HepG2 (cell line): ENCODE measurements at regions not wholly inside any gene's neighbourhood (a gene's known extent, or its start where the extent isn't known, plus 50 kb on each side); places are given as distances from the start of the nearest gene placed in this dataset.

Source experiments
- ATAC-seq: fragments of 200-7000 bp; cut with Tn5 transposase; 3 replicates; pipeline ENCODE4 v1.9.1; 2020; ENCODE audit warnings: mild to moderate bottlenecking, moderate library complexity
- BruUV-seq: library from RNA; stranded (reverse); fragments of 400-500 nt; replicated peaks from 2 replicates; lab custom pipeline; 2021; lab: Mats Ljungman, UMichigan
- CTCF ChIA-PET: fragments of 300-600 bp; formaldehyde crosslinking; extraction: SDS; loops from one replicate; lab custom pipeline; 2021; ENCODE audit warnings: low total read pairs, inconsistent platforms, low intra/inter-chr PET ratio; lab: Yijun Ruan, JAX
- POLR2A ChIA-PET: fragments of 350-600 bp; sonication (Branson Sonifier 250); formaldehyde crosslinking; loops from one replicate; lab custom pipeline; 2020; ENCODE audit warnings: antibody characterized with exemption, inconsistent platforms; lab: Yijun Ruan, JAX
- DNase-seq: peaks from one replicate; pipeline ENCODE4 v3.0.0-alpha.2; 2015; ENCODE audit warnings: low spot score
- FAIRE-seq: peaks from 3 replicates; lab custom pipeline; 2011; peaks lifted over from hg19 to GRCh38; lab: Jason Lieb, UNC
- H2AFZ ChIP-seq: one replicate; pipeline ENCODE4 v1.6.1; 2011; ENCODE audit warnings: low read length, inconsistent platforms
- H3K27ac ChIP-seq: fragments of 300-600 bp; 3 replicates; pipeline ENCODE4 v1.8.0; 2011; ENCODE audit warnings: mixed run types, mild to moderate bottlenecking, mixed read lengths, low read length, inconsistent platforms; ENCODE audit not compliant: insufficient read depth; ENCODE audit errors: extremely low read length
- H3K27me3 ChIP-seq, 2 experiments: fragments of 200-600 bp in 1 of 2; 2 replicates in 1 of 2; 3 replicates in 1 of 2; pipeline versions ENCODE4 v1.6.0 to v1.8.0; 2011; ENCODE audit warnings: low read length in 2 of 2, mild to moderate bottlenecking in 2 of 2, moderate library complexity in 2 of 2, inconsistent platforms in 1 of 2; ENCODE audit not compliant: insufficient read depth in 2 of 2, control insufficient read depth in 1 of 2
- H3K36me3 ChIP-seq, 2 experiments: fragments of 200-600 bp in 1 of 2; replicated peaks in 1 of 2; 2 replicates in 1 of 2; 3 replicates in 1 of 2; pipeline versions ENCODE4 v1.5.1 to v1.8.0; 2011; ENCODE audit warnings: low read length in 2 of 2, inconsistent platforms in 1 of 2; ENCODE audit not compliant: insufficient read depth in 2 of 2, control insufficient read depth in 1 of 2
- H3K4me1 ChIP-seq: 2 replicates; pipeline ENCODE4 v1.5.1; 2012; ENCODE audit warnings: low read length, inconsistent platforms; ENCODE audit not compliant: insufficient read depth
- H3K4me2 ChIP-seq: 2 replicates; pipeline ENCODE4 v1.6.0; 2011; ENCODE audit warnings: low read depth, low read length, inconsistent platforms
- H3K4me3 ChIP-seq, 3 experiments: fragments of 200-600 bp in 1 of 3; sonication (generic), shearing (Covaris generic) in 1 of 3; replicated peaks in 1 of 3; 2 replicates each; pipeline ENCODE4 v1.5.1; 2011 to 2016; ENCODE audit warnings: low read length in 3 of 3, inconsistent platforms in 2 of 3, low read depth in 2 of 3, mild to moderate bottlenecking in 2 of 3, control low read depth in 1 of 3, mixed read lengths in 1 of 3; ENCODE audit not compliant: insufficient read depth in 1 of 3
- H3K79me2 ChIP-seq: one replicate; pipeline ENCODE4 v1.6.1; 2011; ENCODE audit warnings: low read length, inconsistent platforms; ENCODE audit not compliant: insufficient read depth
- H3K9ac ChIP-seq: 2 replicates; pipeline ENCODE4 v1.6.0; 2011; ENCODE audit warnings: mild to moderate bottlenecking, low read depth, low read length, inconsistent platforms; ENCODE audit not compliant: insufficient read depth
- H3K9me3 ChIP-seq: 2 replicates; pipeline ENCODE4 v1.5.1; 2012; ENCODE audit warnings: mild to moderate bottlenecking, low read length
- H4K20me1 ChIP-seq: 2 replicates; pipeline ENCODE4 v1.6.0; 2011; ENCODE audit warnings: inconsistent platforms, mild to moderate bottlenecking, low read length, moderate library complexity; ENCODE audit not compliant: insufficient read depth
- CBX1 ChIP-seq: IDR thresholded peaks from one replicate; pipeline ENCODE4 v1.6.1; 2016; ENCODE audit warnings: antibody characterized with exemption, low read depth
- CENPT ChIP-seq: sonication (generic); formaldehyde crosslinking; IDR thresholded peaks from 2 replicates; pipeline ENCODE4 v1.8.0; 2022; ENCODE audit warnings: low read depth, mild to moderate bottlenecking, moderate library complexity, missing genetic modification reagents
- CHD4 ChIP-seq: fragments of 200-600 bp; sonication (generic); IDR thresholded peaks from 2 replicates; pipeline ENCODE4 v1.7.0; 2017; ENCODE audit warnings: mild to moderate bottlenecking, low read length, borderline replicate concordance
- EHMT2 ChIP-seq: fragments of 200-600 bp; sonication (generic); IDR thresholded peaks from 2 replicates; pipeline ENCODE4 v1.7.0; 2017; ENCODE audit warnings: antibody characterized with exemption, low read depth, low read length, borderline replicate concordance
- GATAD1 ChIP-seq: IDR thresholded peaks from 2 replicates; pipeline ENCODE4 v1.6.1; 2016; ENCODE audit warnings: missing genetic modification reagents, missing compliant biosample characterization
- HDAC1 ChIP-seq: sonication (generic); formaldehyde crosslinking; IDR thresholded peaks from 2 replicates; pipeline ENCODE4 v1.5.1; 2020; ENCODE audit warnings: mild to moderate bottlenecking, missing genetic modification reagents
- HNRNPUL1 ChIP-seq: fragments of 200-400 bp; formaldehyde crosslinking; IDR thresholded peaks from 2 replicates; pipeline ENCODE4 v1.6.1; 2017; ENCODE audit warnings: low read depth, mild to moderate bottlenecking, low read length, moderate library complexity
- IKZF4 ChIP-seq: sonication (generic); formaldehyde crosslinking; IDR thresholded peaks from 2 replicates; pipeline ENCODE4 v1.5.1; 2020; ENCODE audit warnings: borderline replicate concordance, mild to moderate bottlenecking, low read depth, missing genetic modification reagents; ENCODE audit errors: not compliant biosample characterization
- IRF9 ChIP-seq: sonication (generic); formaldehyde crosslinking; IDR thresholded peaks from 2 replicates; pipeline ENCODE4 v1.8.0; 2022; ENCODE audit warnings: missing genetic modification reagents, mild to moderate bottlenecking, borderline replicate concordance
- NFYC ChIP-seq: IDR thresholded peaks from 2 replicates; pipeline ENCODE4 v1.6.1; 2016; ENCODE audit warnings: missing genetic modification reagents, missing compliant biosample characterization
- PLSCR1 ChIP-seq: sonication (generic); formaldehyde crosslinking; IDR thresholded peaks from 2 replicates; pipeline ENCODE4 v1.5.0; 2020; ENCODE audit warnings: missing genetic modification reagents, mild to moderate bottlenecking, borderline replicate concordance
- PPARG ChIP-seq: conservative IDR thresholded peaks from 2 replicates; pipeline ENCODE4 v1.6.1; 2016; ENCODE audit warnings: missing biosample characterization, missing genetic modification reagents
- RAD21 ChIP-seq: fragments of 450-650 bp; formaldehyde crosslinking; IDR thresholded peaks from 2 replicates; pipeline ENCODE4 v1.5.0; 2020; ENCODE audit warnings: mild to moderate bottlenecking
- SSRP1 ChIP-seq: IDR thresholded peaks from 2 replicates; pipeline ENCODE4 v1.6.1; 2016; ENCODE audit warnings: control low read depth
- TAF1 ChIP-seq: sonication (generic); formaldehyde crosslinking; IDR thresholded peaks from 2 replicates; pipeline ENCODE4 v1.4.0; 2020; ENCODE audit warnings: missing genetic modification reagents
- THYN1 ChIP-seq: sonication (generic); formaldehyde crosslinking; IDR thresholded peaks from 2 replicates; pipeline ENCODE4 v1.8.1; 2023; ENCODE audit warnings: low read depth, mild to moderate bottlenecking, moderate library complexity, missing genetic modification reagents, borderline replicate concordance
- TRIM22 ChIP-seq: fragments of 450-650 bp; IDR thresholded peaks from 2 replicates; pipeline ENCODE4 v1.6.1; 2017
- ZC3H13 ChIP-seq: sonication (generic); formaldehyde crosslinking; IDR thresholded peaks from 2 replicates; pipeline ENCODE4 v1.8.1; 2023; ENCODE audit warnings: mild to moderate bottlenecking, missing genetic modification reagents, moderate library complexity
- ZNF510 ChIP-seq: sonication (generic); formaldehyde crosslinking; IDR thresholded peaks from 2 replicates; pipeline ENCODE4 v1.4.0; 2020; ENCODE audit warnings: low read depth, mild to moderate bottlenecking, missing genetic modification reagents
- WGBS: methylation state at CpG from one replicate; pipeline ENCODE4 v1.1.6; 2017; ENCODE audit warnings: low lambda C conversion rate; 5-methylcytosine and 5-hydroxymethylcytosine counted together
- in situ Hi-C: cut with HindIII; loops from 2 replicates; pipeline ENCODE4 v1.10.0; 2017; ENCODE audit warnings: low pct_unique_long_range_greater_than_20kb; ENCODE audit not compliant: extremely low pct_ligation_motif_present
- intact Hi-C: fragments of 100-400 bp; cut with micrococcal nuclease; formaldehyde crosslinking; loops from one replicate; pipeline ENCODE4 v1.10.0; 2022; ENCODE audit not compliant: unreplicated experiment

GRCh38 chr20:55586610-55587009 is 418.7 kb downstream of the CBLN4 start:
- ATAC-seq (no peak), DNase-seq (no peak), FAIRE-seq (no peak)
- H3K27me3 ChIP-seq, result no peaks in the 10 kb centered on the region
- in situ Hi-C loops, result no loop called here
- ChIA-PET CTCF (no interaction called here), POLR2A (no interaction called here)
- no peaks in the 10 kb centered on the region for H3K36me3 ChIP-seq
- no peaks in the 10 kb centered on the region for H3K79me2 ChIP-seq
- no peaks in the 10 kb centered on the region for H4K20me1 ChIP-seq
- no peak overlapping the region for H3K9ac ChIP-seq
- H3K9me3 ChIP-seq, result peaks cover 89% of the 10 kb centered on the region
- no peak overlapping the region for H2AFZ ChIP-seq
- intact Hi-C loops, result no loop called here
- no peak overlapping the region for H3K4me2 ChIP-seq
- 25% methylated on average over 4 of the region's 4 CpGs for WGBS
- no peak overlapping the region for H3K27ac ChIP-seq
- no peaks in the 10 kb centered on the region for H3K4me1 ChIP-seq
- no TSS peak for BruUV-seq
- no peak overlapping the region for H3K4me3 ChIP-seq
- TF ChIP-seq HNRNPUL1 (no peak), TAF1 (CRISPR knock-in tag) (no peak), TRIM22 (no peak), IRF9 (CRISPR knock-in tag) (no peak)
- TF ChIP-seq, all 625 proteins: peak for 0

- H3K9me3 ChIP-seq, result peaks cover 89% of the 10 kb centered on the region
- BruUV-seq, result no TSS peak
These were observed 420.4 kb downstream of the CBLN4 start for GRCh38 chr20:55584964-55585363.

More at GRCh38 chr20:55584964-55585363, 420.4 kb downstream of the CBLN4 start:
- TF ChIP-seq NFYC (no peak), GATAD1 (CRISPR knock-in tag) (no peak), SSRP1 (CRISPR knock-in tag) (no peak), CHD4 (no peak), EHMT2 (no peak), RAD21 (CRISPR knock-in tag) (no peak), CBX1 (no peak), HDAC1 (CRISPR knock-in tag) (no peak), THYN1 (CRISPR knock-in tag) (no peak), ZC3H13 (CRISPR knock-in tag) (no peak), ZNF510 (no peak), CENPT (CRISPR knock-in tag) (no peak), PLSCR1 (CRISPR knock-in tag) (no peak), IKZF4 (CRISPR knock-in tag) (no peak), PPARG (CRISPR knock-in tag) (no peak)
- no peaks in the 10 kb centered on the region for H3K27me3 ChIP-seq
- no peaks in the 10 kb centered on the region for H3K36me3 ChIP-seq
- 3% methylated on average over 1 of the region's 1 CpG for WGBS
- H3K4me3 ChIP-seq, result no peak overlapping the region
- CTCF ChIA-PET, result no interaction called here
- H3K27ac ChIP-seq, result no peak overlapping the region
- H4K20me1 ChIP-seq, result no peaks in the 10 kb centered on the region
- H3K4me2 ChIP-seq, result no peak overlapping the region
- no peak overlapping the region for H2AFZ ChIP-seq
- no peak overlapping the region for H3K9ac ChIP-seq
- in situ Hi-C loops, result no loop called here
- DNase-seq (no peak), ATAC-seq (no peak), FAIRE-seq (no peak)
- no peaks in the 10 kb centered on the region for H3K79me2 ChIP-seq
- H3K4me1 ChIP-seq, result no peaks in the 10 kb centered on the region
- POLR2A ChIA-PET, result no interaction called here
- intact Hi-C loops, result no loop called here
